ENCODE measurements at regions not wholly inside any gene's neighbourhood (a gene's known extent, or its start where the extent isn't known, plus 50 kb on each side); places are given as distances from the start of the nearest gene placed in this dataset.
A peak's percentile ranks its signal among the peaks of the same experiment; 100 is the strongest.

GRCh38 chr17:77266891-77267341 is 126.1 kb downstream of the SEC14L1 start:
- H3K27ac ChIP-seq (ENCODE audit: low read depth, low read length) = no peak overlapping the region
- no peak overlapping the region for H3K4me3 ChIP-seq (ENCODE audit: low read length)
- H3K4me3 Mint-ChIP-seq = no peak overlapping the region
- peak; percentile 49 for ATAC-seq
- ChIA-PET CTCF (no interaction called here), POLR2A (no interaction called here)
- H3K4me1 Mint-ChIP-seq = peaks cover 0 to 5% (median 0%) of the 10 kb centered on the region in 7 donors
- DNase-seq = no peak
- no peaks in the 10 kb centered on the region for H3K9me3 Mint-ChIP-seq
- no peaks in the 10 kb centered on the region for H3K4me1 ChIP-seq (ENCODE audit: control insufficient read depth in 2 of 2, insufficient read depth in 2 of 2, low read length in 2 of 2)
- peaks cover 0 to 5% (median 0%) of the 10 kb centered on the region in 5 donors for H3K27me3 Mint-ChIP-seq
- H3K27me3 ChIP-seq (ENCODE audit: control insufficient read depth in 2 of 2, insufficient read depth in 2 of 2, low read length in 2 of 2) = no peaks in the 10 kb centered on the region
- no peak overlapping the region for H3K27ac Mint-ChIP-seq
- intact Hi-C loops (cut with micrococcal nuclease) = no loop called here
- no peaks in the 10 kb centered on the region for H3K36me3 Mint-ChIP-seq
- no peaks in the 10 kb centered on the region for H3K36me3 ChIP-seq (ENCODE audit: control insufficient read depth in 2 of 3, insufficient read depth in 3 of 3, low read length in 3 of 3)
- H3K9me3 ChIP-seq (ENCODE audit: control insufficient read depth in 2 of 3, low read length in 3 of 3) = no peaks in the 10 kb centered on the region

GRCh38 chr17:77269696-77270681 is 129.2 kb downstream of the SEC14L1 start:
- POLR2A ChIA-PET = no interaction called here

GRCh38 chr17:77271411-77271810 is 130.6 kb downstream of the SEC14L1 start:
- Mint-ChIP-seq H3K9me3 (no peaks in the 10 kb centered on the region), H3K4me1 (peaks cover 0 to 5% (median 0%) of the 10 kb centered on the region in 7 donors), H3K27ac (no peak overlapping the region), H3K27me3 (peaks cover 0 to 12% (median 0%) of the 10 kb centered on the region in 5 donors), H3K36me3 (no peaks in the 10 kb centered on the region), H3K4me3 (no peak overlapping the region)
- Histone ChIP-seq H3K36me3 (ENCODE audit: control insufficient read depth in 2 of 3, insufficient read depth in 3 of 3, low read length in 3 of 3) (no peaks in the 10 kb centered on the region), H3K27ac (ENCODE audit: low read depth, low read length) (no peak overlapping the region), H3K4me3 (ENCODE audit: low read length) (no peak overlapping the region), H3K27me3 (ENCODE audit: control insufficient read depth in 2 of 2, insufficient read depth in 2 of 2, low read length in 2 of 2) (no peaks in the 10 kb centered on the region), H3K9me3 (ENCODE audit: control insufficient read depth in 2 of 3, low read length in 3 of 3) (no peaks in the 10 kb centered on the region), H3K4me1 (ENCODE audit: control insufficient read depth in 2 of 2, insufficient read depth in 2 of 2, low read length in 2 of 2) (no peaks in the 10 kb centered on the region)
- POLR2A ChIA-PET = no interaction called here
- CTCF ChIA-PET = no interaction called here
- ATAC-seq (no peak), DNase-seq (no peak)
- intact Hi-C loops (cut with micrococcal nuclease) = no loop called here

More at GRCh38 chr17:77269696-77270681, 129.2 kb downstream of the SEC14L1 start:
- ATAC-seq (no peak), DNase-seq (no peak)
- H3K9me3 ChIP-seq (ENCODE audit: control insufficient read depth in 2 of 3, low read length in 3 of 3) = no peaks in the 10 kb centered on the region
- Mint-ChIP-seq H3K27ac (no peak overlapping the region), H3K27me3 (peaks cover 0 to 8% (median 0%) of the 10 kb centered on the region in 5 donors), H3K4me3 (no peak overlapping the region), H3K4me1 (peaks cover 0 to 5% (median 0%) of the 10 kb centered on the region in 7 donors), H3K36me3 (no peaks in the 10 kb centered on the region), H3K9me3 (no peaks in the 10 kb centered on the region)
- CTCF ChIA-PET = no interaction called here
- intact Hi-C loops (cut with micrococcal nuclease) = no loop called here
- H3K27ac ChIP-seq (ENCODE audit: low read depth, low read length) = no peak overlapping the region
- no peaks in the 10 kb centered on the region for H3K4me1 ChIP-seq (ENCODE audit: control insufficient read depth in 2 of 2, insufficient read depth in 2 of 2, low read length in 2 of 2)
- H3K36me3 ChIP-seq (ENCODE audit: control insufficient read depth in 2 of 3, insufficient read depth in 3 of 3, low read length in 3 of 3) = no peaks in the 10 kb centered on the region
- no peaks in the 10 kb centered on the region for H3K27me3 ChIP-seq (ENCODE audit: control insufficient read depth in 2 of 2, insufficient read depth in 2 of 2, low read length in 2 of 2)
- no peak overlapping the region for H3K4me3 ChIP-seq (ENCODE audit: low read length)

GRCh38 chr17:77273397-77274085 is 132.8 kb downstream of the SEC14L1 start:
- H3K4me3 ChIP-seq (ENCODE audit: low read length) = no peak overlapping the region
- no peak for ATAC-seq
- H3K36me3 Mint-ChIP-seq = no peaks in the 10 kb centered on the region

GRCh38 chr17:77274096-77274845 is 133.5 kb downstream of the SEC14L1 start:
- Histone ChIP-seq H3K4me3 (ENCODE audit: low read length) (no peak overlapping the region), H3K27ac (ENCODE audit: low read depth, low read length) (no peak overlapping the region), H3K9me3 (ENCODE audit: control insufficient read depth in 2 of 3, low read length in 3 of 3) (no peaks in the 10 kb centered on the region), H3K4me1 (ENCODE audit: control insufficient read depth in 2 of 2, insufficient read depth in 2 of 2, low read length in 2 of 2) (no peaks in the 10 kb centered on the region), H3K27me3 (ENCODE audit: control insufficient read depth in 2 of 2, insufficient read depth in 2 of 2, low read length in 2 of 2) (no peaks in the 10 kb centered on the region), H3K36me3 (ENCODE audit: control insufficient read depth in 2 of 3, insufficient read depth in 3 of 3, low read length in 3 of 3) (no peaks in the 10 kb centered on the region)
- no peaks in the 10 kb centered on the region for H3K36me3 Mint-ChIP-seq
- H3K27ac Mint-ChIP-seq = peak overlapping the region in 2 of 9 donors; percentile 23 to 76
- POLR2A ChIA-PET = no interaction called here
- no peaks in the 10 kb centered on the region for H3K9me3 Mint-ChIP-seq
- intact Hi-C loops (cut with micrococcal nuclease) = no loop called here
- no peak for ATAC-seq
- no peak for DNase-seq
- H3K27me3 Mint-ChIP-seq = peaks cover 0 to 21% (median 0%) of the 10 kb centered on the region in 5 donors
- H3K4me3 Mint-ChIP-seq = no peak overlapping the region
- CTCF ChIA-PET = no interaction called here
- H3K4me1 Mint-ChIP-seq = peaks cover 0 to 6% (median 0%) of the 10 kb centered on the region in 7 donors

More at GRCh38 chr17:77273397-77274085, 132.8 kb downstream of the SEC14L1 start:
- no peaks in the 10 kb centered on the region for H3K9me3 Mint-ChIP-seq
- DNase-seq = no peak
- no peaks in the 10 kb centered on the region for H3K4me1 ChIP-seq (ENCODE audit: control insufficient read depth in 2 of 2, insufficient read depth in 2 of 2, low read length in 2 of 2)
- CTCF ChIA-PET = no interaction called here
- H3K4me1 Mint-ChIP-seq = peaks cover 0 to 6% (median 0%) of the 10 kb centered on the region in 7 donors
- no peaks in the 10 kb centered on the region for H3K9me3 ChIP-seq (ENCODE audit: control insufficient read depth in 2 of 3, low read length in 3 of 3)
- peaks cover 0 to 20% (median 0%) of the 10 kb centered on the region in 5 donors for H3K27me3 Mint-ChIP-seq
- no peak overlapping the region for H3K4me3 Mint-ChIP-seq
- H3K27ac ChIP-seq (ENCODE audit: low read depth, low read length) = no peak overlapping the region
- H3K27ac Mint-ChIP-seq = peak overlapping the region in 1 of 9 donors; percentile 76
- no peaks in the 10 kb centered on the region for H3K36me3 ChIP-seq (ENCODE audit: control insufficient read depth in 2 of 3, insufficient read depth in 3 of 3, low read length in 3 of 3)
- intact Hi-C loops (cut with micrococcal nuclease) = no loop called here
- H3K27me3 ChIP-seq (ENCODE audit: control insufficient read depth in 2 of 2, insufficient read depth in 2 of 2, low read length in 2 of 2) = no peaks in the 10 kb centered on the region
- POLR2A ChIA-PET = interaction anchor here (0.7 kb wide), 1 partner anchor 10 kb away, joined by 3 read pairs; no protein-coding TSS in a partner anchor
